ENCODE measurements at regions not wholly inside any gene's neighbourhood (a gene's known extent, or its start where the extent isn't known, plus 50 kb on each side); places are given as distances from the start of the nearest gene placed in this dataset.

DNA sequence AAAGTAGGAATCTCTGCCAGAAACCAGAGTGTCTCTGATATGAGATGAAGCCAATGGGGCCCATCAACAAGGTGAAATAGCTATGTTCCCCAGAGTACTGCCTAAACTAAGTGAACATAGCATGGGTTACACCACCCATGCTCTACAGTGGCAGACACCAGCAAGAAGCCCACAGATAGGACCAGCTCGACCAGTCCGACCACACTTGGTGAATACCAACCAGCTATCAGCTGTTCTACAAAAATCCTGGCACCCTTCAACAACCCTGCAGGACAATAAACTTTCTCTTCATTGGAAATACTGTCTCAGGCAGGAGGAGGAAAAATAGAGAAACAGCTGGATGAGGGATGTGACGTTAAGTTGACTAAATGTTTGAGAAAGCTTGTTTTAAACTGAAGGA lies 311.4 kb downstream of the EPM2A start:
- no peaks in the 10 kb centered on the region for H3K27me3 ChIP-seq (ENCODE audit: insufficient read depth)
- no peaks in the 10 kb centered on the region for H3K79me2 ChIP-seq (replicated peaks; ENCODE audit: insufficient read depth)
- no peaks in the 10 kb centered on the region for H3K36me3 ChIP-seq (ENCODE audit: insufficient read depth)
- no peaks in the 10 kb centered on the region for H3F3A ChIP-seq (replicated peaks; ENCODE audit: low read depth)
- DNase-seq (ENCODE audit: low spot score) (no peak), ATAC-seq (no peak)
- Mint-ChIP-seq H3K27me3 (ENCODE audit: insufficient read depth, low read depth, poor library complexity) (no peaks in the 10 kb centered on the region), H3K27ac (no peak overlapping the region), H3K36me3 (ENCODE audit: low read depth) (no peaks in the 10 kb centered on the region), H3K4me1 (peaks cover 15% of the 10 kb centered on the region; the same call in 2 of the 3 replicates), H3K9me3 (no peaks in the 10 kb centered on the region), H3K4me3 (no peak overlapping the region)
- TF ChIP-seq STAT1 (IDR thresholded peaks at IDR 0.05; ENCODE audit: unreplicated experiment), result no peak
- TF ChIP-seq, protein P1, sequence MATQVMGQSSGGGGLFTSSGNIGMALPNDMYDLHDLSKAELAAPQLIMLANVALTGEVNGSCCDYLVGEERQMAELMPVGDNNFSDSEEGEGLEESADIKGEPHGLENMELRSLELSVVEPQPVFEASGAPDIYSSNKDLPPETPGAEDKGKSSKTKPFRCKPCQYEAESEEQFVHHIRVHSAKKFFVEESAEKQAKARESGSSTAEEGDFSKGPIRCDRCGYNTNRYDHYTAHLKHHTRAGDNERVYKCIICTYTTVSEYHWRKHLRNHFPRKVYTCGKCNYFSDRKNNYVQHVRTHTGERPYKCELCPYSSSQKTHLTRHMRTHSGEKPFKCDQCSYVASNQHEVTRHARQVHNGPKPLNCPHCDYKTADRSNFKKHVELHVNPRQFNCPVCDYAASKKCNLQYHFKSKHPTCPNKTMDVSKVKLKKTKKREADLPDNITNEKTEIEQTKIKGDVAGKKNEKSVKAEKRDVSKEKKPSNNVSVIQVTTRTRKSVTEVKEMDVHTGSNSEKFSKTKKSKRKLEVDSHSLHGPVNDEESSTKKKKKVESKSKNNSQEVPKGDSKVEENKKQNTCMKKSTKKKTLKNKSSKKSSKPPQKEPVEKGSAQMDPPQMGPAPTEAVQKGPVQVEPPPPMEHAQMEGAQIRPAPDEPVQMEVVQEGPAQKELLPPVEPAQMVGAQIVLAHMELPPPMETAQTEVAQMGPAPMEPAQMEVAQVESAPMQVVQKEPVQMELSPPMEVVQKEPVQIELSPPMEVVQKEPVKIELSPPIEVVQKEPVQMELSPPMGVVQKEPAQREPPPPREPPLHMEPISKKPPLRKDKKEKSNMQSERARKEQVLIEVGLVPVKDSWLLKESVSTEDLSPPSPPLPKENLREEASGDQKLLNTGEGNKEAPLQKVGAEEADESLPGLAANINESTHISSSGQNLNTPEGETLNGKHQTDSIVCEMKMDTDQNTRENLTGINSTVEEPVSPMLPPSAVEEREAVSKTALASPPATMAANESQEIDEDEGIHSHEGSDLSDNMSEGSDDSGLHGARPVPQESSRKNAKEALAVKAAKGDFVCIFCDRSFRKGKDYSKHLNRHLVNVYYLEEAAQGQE (IDR thresholded peaks at IDR 0.05; ENCODE audit: unreplicated experiment), result no peak
- TF ChIP-seq, protein P2, sequence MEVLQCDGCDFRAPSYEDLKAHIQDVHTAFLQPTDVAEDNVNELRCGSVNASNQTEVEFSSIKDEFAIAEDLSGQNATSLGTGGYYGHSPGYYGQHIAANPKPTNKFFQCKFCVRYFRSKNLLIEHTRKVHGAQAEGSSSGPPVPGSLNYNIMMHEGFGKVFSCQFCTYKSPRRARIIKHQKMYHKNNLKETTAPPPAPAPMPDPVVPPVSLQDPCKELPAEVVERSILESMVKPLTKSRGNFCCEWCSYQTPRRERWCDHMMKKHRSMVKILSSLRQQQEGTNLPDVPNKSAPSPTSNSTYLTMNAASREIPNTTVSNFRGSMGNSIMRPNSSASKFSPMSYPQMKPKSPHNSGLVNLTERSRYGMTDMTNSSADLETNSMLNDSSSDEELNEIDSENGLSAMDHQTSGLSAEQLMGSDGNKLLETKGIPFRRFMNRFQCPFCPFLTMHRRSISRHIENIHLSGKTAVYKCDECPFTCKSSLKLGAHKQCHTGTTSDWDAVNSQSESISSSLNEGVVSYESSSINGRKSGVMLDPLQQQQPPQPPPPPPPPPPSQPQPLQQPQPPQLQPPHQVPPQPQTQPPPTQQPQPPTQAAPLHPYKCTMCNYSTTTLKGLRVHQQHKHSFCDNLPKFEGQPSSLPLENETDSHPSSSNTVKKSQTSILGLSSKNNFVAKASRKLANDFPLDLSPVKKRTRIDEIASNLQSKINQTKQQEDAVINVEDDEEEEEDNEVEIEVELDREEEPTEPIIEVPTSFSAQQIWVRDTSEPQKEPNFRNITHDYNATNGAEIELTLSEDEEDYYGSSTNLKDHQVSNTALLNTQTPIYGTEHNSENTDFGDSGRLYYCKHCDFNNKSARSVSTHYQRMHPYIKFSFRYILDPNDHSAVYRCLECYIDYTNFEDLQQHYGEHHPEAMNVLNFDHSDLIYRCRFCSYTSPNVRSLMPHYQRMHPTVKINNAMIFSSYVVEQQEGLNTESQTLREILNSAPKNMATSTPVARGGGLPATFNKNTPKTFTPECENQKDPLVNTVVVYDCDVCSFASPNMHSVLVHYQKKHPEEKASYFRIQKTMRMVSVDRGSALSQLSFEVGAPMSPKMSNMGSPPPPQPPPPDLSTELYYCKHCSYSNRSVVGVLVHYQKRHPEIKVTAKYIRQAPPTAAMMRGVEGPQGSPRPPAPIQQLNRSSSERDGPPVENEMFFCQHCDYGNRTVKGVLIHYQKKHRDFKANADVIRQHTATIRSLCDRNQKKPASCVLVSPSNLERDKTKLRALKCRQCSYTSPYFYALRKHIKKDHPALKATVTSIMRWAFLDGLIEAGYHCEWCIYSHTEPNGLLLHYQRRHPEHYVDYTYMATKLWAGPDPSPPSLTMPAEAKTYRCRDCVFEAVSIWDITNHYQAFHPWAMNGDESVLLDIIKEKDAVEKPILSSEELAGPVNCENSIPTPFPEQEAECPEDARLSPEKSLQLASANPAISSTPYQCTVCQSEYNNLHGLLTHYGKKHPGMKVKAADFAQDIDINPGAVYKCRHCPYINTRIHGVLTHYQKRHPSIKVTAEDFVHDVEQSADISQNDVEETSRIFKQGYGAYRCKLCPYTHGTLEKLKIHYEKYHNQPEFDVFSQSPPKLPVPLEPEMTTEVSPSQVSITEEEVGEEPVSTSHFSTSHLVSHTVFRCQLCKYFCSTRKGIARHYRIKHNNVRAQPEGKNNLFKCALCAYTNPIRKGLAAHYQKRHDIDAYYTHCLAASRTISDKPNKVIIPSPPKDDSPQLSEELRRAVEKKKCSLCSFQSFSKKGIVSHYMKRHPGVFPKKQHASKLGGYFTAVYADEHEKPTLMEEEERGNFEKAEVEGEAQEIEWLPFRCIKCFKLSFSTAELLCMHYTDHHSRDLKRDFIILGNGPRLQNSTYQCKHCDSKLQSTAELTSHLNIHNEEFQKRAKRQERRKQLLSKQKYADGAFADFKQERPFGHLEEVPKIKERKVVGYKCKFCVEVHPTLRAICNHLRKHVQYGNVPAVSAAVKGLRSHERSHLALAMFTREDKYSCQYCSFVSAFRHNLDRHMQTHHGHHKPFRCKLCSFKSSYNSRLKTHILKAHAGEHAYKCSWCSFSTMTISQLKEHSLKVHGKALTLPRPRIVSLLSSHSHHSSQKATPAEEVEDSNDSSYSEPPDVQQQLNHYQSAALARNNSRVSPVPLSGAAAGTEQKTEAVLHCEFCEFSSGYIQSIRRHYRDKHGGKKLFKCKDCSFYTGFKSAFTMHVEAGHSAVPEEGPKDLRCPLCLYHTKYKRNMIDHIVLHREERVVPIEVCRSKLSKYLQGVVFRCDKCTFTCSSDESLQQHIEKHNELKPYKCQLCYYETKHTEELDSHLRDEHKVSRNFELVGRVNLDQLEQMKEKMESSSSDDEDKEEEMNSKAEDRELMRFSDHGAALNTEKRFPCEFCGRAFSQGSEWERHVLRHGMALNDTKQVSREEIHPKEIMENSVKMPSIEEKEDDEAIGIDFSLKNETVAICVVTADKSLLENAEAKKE (CRISPR knock-in tag; IDR thresholded peaks at IDR 0.05), result no peak
- TF ChIP-seq, protein P3, sequence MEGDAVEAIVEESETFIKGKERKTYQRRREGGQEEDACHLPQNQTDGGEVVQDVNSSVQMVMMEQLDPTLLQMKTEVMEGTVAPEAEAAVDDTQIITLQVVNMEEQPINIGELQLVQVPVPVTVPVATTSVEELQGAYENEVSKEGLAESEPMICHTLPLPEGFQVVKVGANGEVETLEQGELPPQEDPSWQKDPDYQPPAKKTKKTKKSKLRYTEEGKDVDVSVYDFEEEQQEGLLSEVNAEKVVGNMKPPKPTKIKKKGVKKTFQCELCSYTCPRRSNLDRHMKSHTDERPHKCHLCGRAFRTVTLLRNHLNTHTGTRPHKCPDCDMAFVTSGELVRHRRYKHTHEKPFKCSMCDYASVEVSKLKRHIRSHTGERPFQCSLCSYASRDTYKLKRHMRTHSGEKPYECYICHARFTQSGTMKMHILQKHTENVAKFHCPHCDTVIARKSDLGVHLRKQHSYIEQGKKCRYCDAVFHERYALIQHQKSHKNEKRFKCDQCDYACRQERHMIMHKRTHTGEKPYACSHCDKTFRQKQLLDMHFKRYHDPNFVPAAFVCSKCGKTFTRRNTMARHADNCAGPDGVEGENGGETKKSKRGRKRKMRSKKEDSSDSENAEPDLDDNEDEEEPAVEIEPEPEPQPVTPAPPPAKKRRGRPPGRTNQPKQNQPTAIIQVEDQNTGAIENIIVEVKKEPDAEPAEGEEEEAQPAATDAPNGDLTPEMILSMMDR (conservative IDR thresholded peaks at IDR 0.05; ENCODE audit: low read depth in 2 of 2), result no peak
- TF ChIP-seq, protein P4, sequence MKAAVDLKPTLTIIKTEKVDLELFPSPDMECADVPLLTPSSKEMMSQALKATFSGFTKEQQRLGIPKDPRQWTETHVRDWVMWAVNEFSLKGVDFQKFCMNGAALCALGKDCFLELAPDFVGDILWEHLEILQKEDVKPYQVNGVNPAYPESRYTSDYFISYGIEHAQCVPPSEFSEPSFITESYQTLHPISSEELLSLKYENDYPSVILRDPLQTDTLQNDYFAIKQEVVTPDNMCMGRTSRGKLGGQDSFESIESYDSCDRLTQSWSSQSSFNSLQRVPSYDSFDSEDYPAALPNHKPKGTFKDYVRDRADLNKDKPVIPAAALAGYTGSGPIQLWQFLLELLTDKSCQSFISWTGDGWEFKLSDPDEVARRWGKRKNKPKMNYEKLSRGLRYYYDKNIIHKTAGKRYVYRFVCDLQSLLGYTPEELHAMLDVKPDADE (IDR thresholded peaks at IDR 0.05), result no peak
- TF ChIP-seq ZNF331 (CRISPR knock-in tag; IDR thresholded peaks at IDR 0.05; ENCODE audit: low read depth), result no peak
- TF ChIP-seq CREB1 (CRISPR knock-in tag; IDR thresholded peaks at IDR 0.05; ENCODE audit: low read depth), result no peak
- TF ChIP-seq NANOG (IDR thresholded peaks at IDR 0.05; ENCODE audit: borderline replicate concordance), result no peak
- no peak for TF ChIP-seq ZNF114 (CRISPR knock-in tag; IDR thresholded peaks at IDR 0.05)
- TF ChIP-seq EZH2phosphoT487 (IDR thresholded peaks at IDR 0.05; ENCODE audit: unreplicated experiment), result no peak
- TF ChIP-seq EZH2 (IDR thresholded peaks at IDR 0.05; ENCODE audit: low read depth, unreplicated experiment), result no peak
- TF ChIP-seq JUNB (IDR thresholded peaks at IDR 0.05; ENCODE audit: unreplicated experiment), result no peak
- TF ChIP-seq POLR2AphosphoS5 (IDR thresholded peaks at IDR 0.05; ENCODE audit: low read depth), result no peak
- no peak overlapping the region for H3K4me2 ChIP-seq
- H3K9me2 ChIP-seq (ENCODE audit: insufficient read depth), result 0 out of 2 replicates have a peak, but pooled peaks cover 3% of the 10 kb centered on the region
- no peaks in the 10 kb centered on the region for H4K20me1 ChIP-seq (replicated peaks; ENCODE audit: insufficient read depth)
- no peak overlapping the region for H3K27ac ChIP-seq (ENCODE audit: low read depth)
- no peak overlapping the region for H2AFZ ChIP-seq
- no peak overlapping the region for H3K4me3 ChIP-seq
- peaks cover 7% of the 10 kb centered on the region; the same call in 1 of the 2 replicates for H3K4me1 ChIP-seq (ENCODE audit: insufficient read depth)

Measured in GM23338 (cell line).